HG03460 (cell line): ENCODE measurements at regions not wholly inside any gene's neighbourhood (a gene's known extent, or its start where the extent isn't known, plus 50 kb on each side); places are given as distances from the start of the nearest gene placed in this dataset.
"Not testable (repeated sequence)": the region's sequence is repeated elsewhere in the genome, so short reads cannot be mapped to it uniquely, and the experiment has no call there.

Source experiments
- ATAC-seq: cut with Tn5 transposase; IDR thresholded peaks from one replicate; pipeline ENCODE4 v1.9.1; 2021; ENCODE audit not compliant: unreplicated experiment

GRCh38 chr1:163472651-163473248 is 151.0 kb downstream of the NUF2 start:
- ATAC-seq = no peak

DNA sequence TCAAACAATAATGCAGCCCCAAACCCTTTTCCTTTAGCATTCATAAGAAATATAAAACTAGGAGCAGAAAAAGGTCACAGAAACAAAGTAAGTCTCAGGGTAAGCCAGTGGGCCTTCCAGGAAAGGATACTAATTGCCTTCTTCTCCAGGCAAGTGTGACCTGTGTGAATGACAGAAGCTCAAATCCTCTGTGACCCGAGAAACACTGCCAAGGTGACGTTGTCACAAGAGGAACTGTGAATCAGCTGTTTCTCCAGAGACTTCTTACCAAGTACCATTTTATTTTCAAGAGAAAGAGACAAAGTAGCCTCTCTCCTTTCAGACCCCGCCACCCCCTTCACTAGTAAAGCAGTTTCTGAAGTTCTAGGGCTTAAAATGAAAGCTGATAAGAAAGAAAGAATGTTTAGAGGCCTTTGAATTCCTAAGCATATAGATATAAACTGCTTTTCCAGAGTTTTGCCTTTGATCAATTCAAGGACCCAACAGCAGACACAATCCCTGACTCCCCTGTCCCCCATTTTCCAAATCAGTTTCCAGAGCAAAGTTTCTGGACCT is 155.6 kb downstream of the NUF2 start:
- ATAC-seq = no peak

DNA sequence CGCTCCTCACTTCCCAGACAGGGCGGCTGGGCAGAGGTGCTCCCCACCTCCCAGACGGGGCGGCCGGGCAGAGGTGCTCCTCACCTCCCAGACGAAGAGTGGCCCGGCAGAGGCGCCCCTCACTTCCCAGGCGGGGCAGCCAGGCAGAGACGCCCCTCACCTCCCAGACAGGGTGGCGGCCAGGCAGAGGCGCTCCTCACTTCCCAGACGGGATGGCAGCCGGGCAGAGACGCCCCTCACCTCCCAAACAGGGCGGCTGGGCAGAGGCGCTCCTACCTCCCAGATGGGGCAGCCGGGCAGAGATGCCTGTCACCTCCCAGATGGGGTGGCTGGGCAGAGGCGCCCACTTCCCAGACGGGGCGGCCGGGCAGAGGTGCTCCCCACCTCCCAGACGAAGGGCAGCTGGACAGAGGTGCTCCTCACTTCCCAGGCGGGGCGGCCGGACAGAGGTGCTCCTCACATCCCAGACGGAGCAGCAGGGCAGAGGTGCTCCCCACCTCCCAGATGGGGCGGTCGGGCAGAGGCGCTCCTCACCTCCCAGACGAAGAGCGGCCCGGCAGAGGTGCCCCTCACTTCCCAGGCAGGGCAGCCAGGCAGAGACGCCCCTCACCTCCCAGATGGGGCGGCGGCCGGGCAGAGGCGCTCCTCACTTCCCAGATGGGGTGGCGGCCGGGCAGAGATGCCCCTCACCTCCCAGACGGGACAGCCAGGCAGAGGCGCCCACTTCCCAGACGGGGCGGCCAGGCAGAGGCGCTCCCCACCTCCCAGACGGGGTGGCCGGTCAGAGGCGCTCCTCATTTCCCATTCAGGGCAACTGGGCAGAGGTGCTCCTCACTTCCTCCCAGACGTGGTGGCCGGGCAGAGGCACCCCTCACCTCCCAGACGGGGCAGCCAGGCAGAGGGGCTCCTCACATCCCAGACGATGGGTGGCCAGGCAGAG is 176.9 kb downstream of the NUF2 start:
- not testable (repeated sequence) for ATAC-seq

DNA sequence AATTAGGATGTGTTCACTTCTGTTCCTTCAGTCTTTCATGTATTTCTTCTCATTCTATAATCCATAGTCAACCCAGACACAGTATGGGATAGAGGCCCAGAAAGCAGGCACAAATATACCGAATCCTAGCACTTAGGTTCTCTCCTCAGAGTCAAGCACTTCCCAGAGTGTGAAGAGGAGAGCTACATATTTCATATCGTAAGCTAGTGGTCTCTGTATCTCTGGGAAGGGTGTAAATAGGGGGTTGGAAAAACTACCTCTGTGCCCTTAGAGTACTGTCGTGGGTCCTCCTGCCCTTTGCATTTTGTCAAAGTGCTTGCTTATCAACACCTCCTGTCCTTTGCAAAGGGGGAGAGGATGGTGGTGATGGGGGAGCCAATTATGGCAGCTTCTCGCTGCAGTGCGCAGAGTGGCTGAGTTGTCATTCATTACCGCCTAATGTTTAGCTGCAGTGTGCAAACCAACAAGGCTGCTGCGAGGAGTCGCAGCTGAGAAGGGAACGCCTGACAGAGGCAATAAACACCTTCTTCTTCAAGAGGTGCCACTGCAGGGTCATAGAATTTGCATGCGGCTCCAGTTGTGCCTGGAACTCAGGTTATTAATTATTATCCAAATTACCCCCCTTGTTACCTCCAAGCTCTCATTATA is 182.7 kb downstream of the NUF2 start:
- ATAC-seq = no peak

GRCh38 chr1:163509114-163509513 is 187.4 kb downstream of the NUF2 start:
- no peak for ATAC-seq

DNA sequence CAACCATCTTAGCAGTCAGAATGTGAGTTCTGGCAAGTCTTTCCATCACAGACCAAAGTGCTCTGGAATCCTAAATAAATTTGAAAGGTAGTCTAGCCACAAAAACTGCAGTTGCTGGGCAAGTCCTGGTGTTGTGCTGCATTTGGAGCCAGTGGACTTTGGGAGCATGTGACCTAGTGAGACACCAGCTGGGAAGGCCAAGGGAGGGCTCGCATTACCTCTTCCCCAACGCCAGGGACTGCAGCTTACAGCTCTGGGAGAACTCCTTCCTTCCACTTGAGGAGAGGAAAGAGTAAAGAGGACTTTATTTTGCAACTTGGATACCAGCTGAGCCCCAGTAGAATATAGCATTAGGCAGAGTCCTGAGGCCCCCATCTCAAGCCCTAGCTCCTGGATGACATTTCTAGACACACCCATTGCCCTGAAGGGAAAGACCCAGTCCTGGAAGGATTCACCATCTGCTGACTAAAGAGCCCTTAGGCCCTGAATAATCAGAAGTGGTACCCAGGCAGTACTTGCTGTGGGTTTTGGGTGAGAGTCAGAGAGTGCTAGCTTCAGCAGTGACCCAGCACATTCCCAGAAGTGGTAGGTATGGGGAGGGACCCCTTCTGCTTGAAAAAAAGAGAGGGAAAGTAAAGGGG is 190.7 kb downstream of the NUF2 start:
- no peak for ATAC-seq

DNA sequence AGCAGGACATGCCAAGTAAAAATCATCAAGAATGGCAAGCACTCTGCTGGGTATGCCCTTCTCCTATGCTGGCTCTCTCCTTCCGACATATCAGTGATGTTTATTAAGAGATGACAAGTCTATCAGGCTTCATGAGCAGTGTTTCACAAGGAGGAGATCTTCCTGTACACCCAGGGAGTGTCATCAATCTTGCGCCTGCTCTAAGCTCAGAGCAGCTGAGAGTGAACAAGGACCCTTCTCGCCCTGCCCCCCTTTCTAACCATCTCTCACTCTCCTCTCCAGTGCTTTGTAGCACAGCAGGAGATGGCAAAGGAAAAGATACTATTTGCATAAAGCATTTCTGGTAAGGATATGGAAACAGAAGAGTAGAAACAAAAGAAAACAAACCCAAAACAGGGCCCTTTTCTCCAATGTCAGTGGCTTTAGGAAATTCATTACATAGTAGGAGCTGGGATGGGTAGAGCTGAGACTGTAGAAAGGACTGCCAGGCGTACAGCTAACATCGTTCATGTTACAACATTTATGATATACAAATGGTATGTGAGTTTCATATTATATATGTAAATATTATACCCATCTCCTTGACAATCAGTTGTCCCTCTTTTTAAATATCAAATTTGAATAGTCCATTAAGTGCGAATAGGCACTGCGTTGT is 201.7 kb downstream of the NUF2 start:
- ATAC-seq = no peak

GRCh38 chr1:163528710-163529348 is 207.1 kb downstream of the NUF2 start:
- peak; percentile 62 for ATAC-seq

- ATAC-seq = no peak
Measured at GRCh38 chr1:163531345-163531744, 209.6 kb downstream of the NUF2 start.

GRCh38 chr1:163535401-163535800 is 213.6 kb downstream of the NUF2 start:
- ATAC-seq = no peak

- no peak for ATAC-seq
Measured at GRCh38 chr1:163535807-163536206, 214.1 kb downstream of the NUF2 start.

GRCh38 chr1:163537809-163538208 is 216.1 kb downstream of the NUF2 start:
- ATAC-seq = no peak

DNA sequence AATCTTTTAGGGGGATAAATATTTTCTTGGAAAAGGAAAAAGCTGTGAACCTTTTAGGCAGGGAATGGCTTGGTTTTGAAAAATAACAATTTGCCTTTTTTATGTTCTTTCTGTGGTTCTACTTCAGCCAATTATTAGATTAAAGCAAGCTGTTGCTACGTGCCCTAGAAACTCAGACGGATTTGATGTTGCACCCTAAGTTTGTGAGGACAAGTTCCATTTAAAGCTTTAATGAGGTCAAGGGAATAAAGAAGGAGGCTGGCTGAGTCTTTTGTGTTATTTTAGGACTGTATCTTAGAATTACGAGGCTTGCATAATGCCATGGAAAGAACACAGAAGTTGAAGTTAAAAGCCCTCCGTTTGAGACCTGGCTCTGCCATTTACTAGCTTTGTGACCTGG is 216.9 kb downstream of the NUF2 start:
- no peak for ATAC-seq

GRCh38 chr1:163540727-163541126 is 219.0 kb downstream of the NUF2 start:
- ATAC-seq = no peak

DNA sequence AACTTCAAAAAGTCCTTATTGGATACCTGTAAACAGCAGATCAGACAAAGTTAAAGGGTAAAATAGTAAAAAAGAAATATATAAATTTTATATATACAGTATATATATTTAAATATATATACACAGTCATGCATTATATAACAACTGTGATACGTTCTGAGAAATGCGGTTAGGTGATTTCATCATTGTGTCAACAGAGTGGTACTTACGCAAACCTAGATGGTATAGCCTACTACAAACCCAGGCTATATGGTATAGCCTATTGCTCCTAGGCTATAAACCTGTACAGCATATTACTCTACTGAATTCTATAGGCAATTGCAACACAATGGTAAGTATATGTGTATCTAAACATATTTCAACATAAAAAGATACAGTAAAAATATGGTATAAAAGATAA is 222.7 kb downstream of the NUF2 start:
- no peak for ATAC-seq

GRCh38 chr1:163558162-163558561 is 236.4 kb downstream of the NUF2 start:
- ATAC-seq = no peak

- ATAC-seq = no peak
Measured at GRCh38 chr1:163561580-163562295, 240.0 kb downstream of the NUF2 start.

- no peak for ATAC-seq
Measured at GRCh38 chr1:163562355-163562754, 240.6 kb downstream of the NUF2 start.

DNA sequence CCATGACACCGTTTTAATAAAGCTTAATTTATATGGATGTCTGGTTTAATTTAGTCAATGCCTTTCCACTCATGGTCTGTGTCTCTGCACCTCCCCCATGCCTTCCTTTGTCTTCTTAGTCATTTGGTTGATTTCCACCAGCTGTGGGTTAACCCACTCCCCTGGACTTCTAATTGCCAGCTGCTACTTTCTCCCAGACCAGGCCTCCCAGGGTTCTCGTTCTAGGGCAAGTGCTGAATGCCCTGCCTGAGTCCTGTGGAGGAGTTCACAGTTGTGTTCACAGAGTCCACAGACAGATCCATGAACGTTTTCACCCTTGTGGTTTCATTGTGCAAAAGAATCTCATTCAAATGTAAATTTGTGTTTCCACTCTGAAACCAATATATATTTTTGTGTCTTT is 243.4 kb downstream of the NUF2 start:
- ATAC-seq = no peak

GRCh38 chr1:163570071-163570470 is 248.3 kb downstream of the NUF2 start:
- no peak for ATAC-seq
